ENCODE measurements at regions not wholly inside any gene's neighbourhood (a gene's known extent, or its start where the extent isn't known, plus 50 kb on each side); places are given as distances from the start of the nearest gene placed in this dataset.
A peak's percentile ranks its signal among the peaks of the same experiment; 100 is the strongest.
"Not testable (repeated sequence)": the region's sequence is repeated elsewhere in the genome, so short reads cannot be mapped to it uniquely, and the experiment has no call there.

DNA sequence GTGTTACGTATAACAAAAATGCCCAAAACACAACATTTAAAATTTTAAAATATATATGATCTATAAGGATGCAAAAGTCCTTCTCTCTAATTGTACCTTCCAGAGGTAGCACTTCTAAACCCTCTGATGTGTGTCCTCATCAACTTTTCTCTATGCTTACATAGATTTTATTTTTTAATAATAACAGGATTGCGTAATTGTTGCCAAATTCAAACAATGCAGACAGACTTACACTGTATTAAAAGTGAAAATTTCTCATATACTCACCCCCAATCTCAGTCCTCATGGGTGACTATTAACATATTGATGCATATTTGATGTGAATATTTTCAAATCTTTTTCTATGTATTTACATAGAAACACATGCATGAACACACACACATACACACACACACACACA is 144.0 kb downstream of the RBMX2 start:
- H3K9me3 Mint-ChIP-seq: no peaks in the 10 kb centered on the region
- TF ChIP-seq EZH2 (IDR thresholded peaks at IDR 0.05; ENCODE audit: low read depth, unreplicated experiment): no peak
- no peak for TF ChIP-seq CTCF (conservative IDR thresholded peaks at IDR 0.05; ENCODE audit: low read depth in 2 of 2)
- H3K79me2 ChIP-seq (replicated peaks; ENCODE audit: insufficient read depth): no peaks in the 10 kb centered on the region
- H2AFZ ChIP-seq: no peak overlapping the region
- H3K27me3 Mint-ChIP-seq (ENCODE audit: insufficient read depth, low read depth, poor library complexity): no peaks in the 10 kb centered on the region
- H4K20me1 ChIP-seq (replicated peaks; ENCODE audit: insufficient read depth): no peaks in the 10 kb centered on the region
- no peaks in the 10 kb centered on the region for H3K9me2 ChIP-seq (ENCODE audit: insufficient read depth)
- H3K36me3 Mint-ChIP-seq (ENCODE audit: low read depth): no peaks in the 10 kb centered on the region
- H3K4me1 Mint-ChIP-seq: peaks cover 12% of the 10 kb centered on the region; the same call in 2 of the 3 replicates
- ATAC-seq (no peak), DNase-seq (ENCODE audit: low spot score) (no peak)
- no peak overlapping the region for H3K4me2 ChIP-seq
- H3K4me3 ChIP-seq: no peak overlapping the region
- H3K36me3 ChIP-seq (ENCODE audit: insufficient read depth): no peaks in the 10 kb centered on the region
- no peaks in the 10 kb centered on the region for H3K4me1 ChIP-seq (ENCODE audit: insufficient read depth)
- H3K27ac Mint-ChIP-seq: no peak overlapping the region
- H3K27me3 ChIP-seq (ENCODE audit: insufficient read depth): no peaks in the 10 kb centered on the region
- no peaks in the 10 kb centered on the region for H3F3A ChIP-seq (replicated peaks; ENCODE audit: low read depth)
- no peak overlapping the region for H3K4me3 Mint-ChIP-seq
- H3K27ac ChIP-seq (ENCODE audit: low read depth): no peak overlapping the region

DNA sequence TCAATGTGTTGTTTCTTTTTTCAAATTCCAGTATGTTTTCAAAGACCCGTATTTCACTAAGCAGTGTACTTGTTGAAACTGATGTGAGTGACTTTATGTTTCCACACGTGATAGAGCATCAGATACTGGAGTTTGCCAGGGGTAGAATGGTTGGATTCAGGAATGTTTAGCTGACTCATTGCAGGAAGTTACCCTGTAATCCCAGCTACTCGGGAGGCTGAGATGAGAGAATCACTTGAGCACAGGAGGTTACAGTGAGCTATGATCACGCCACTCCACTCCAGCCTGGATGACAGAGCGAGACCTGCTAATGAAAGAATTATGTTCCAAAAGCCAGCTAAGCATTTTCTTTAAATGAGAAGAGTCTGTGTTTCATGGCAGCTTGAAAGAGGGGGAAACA is 147.6 kb downstream of the RBMX2 start:
- not testable (repeated sequence) for H3K36me3 ChIP-seq (ENCODE audit: insufficient read depth); H3K9me2 ChIP-seq (ENCODE audit: insufficient read depth); H3K9me3 Mint-ChIP-seq; H3K27ac ChIP-seq (ENCODE audit: low read depth); H3K79me2 ChIP-seq (replicated peaks; ENCODE audit: insufficient read depth); H3K4me3 ChIP-seq; H3K4me1 ChIP-seq (ENCODE audit: insufficient read depth); H3F3A ChIP-seq (replicated peaks; ENCODE audit: low read depth); H4K20me1 ChIP-seq (replicated peaks; ENCODE audit: insufficient read depth); H3K4me3 Mint-ChIP-seq; H3K4me2 ChIP-seq; ATAC-seq; H3K27me3 ChIP-seq (ENCODE audit: insufficient read depth); H3K36me3 Mint-ChIP-seq (ENCODE audit: low read depth); DNase-seq (ENCODE audit: low spot score); H2AFZ ChIP-seq; H3K27me3 Mint-ChIP-seq (ENCODE audit: insufficient read depth, low read depth, poor library complexity)
- peak overlapping the region; percentile 63; the same call in 1 of the 2 replicates for H3K27ac Mint-ChIP-seq
- H3K4me1 Mint-ChIP-seq: peaks cover 12% of the 10 kb centered on the region; the same call in 2 of the 3 replicates

DNA sequence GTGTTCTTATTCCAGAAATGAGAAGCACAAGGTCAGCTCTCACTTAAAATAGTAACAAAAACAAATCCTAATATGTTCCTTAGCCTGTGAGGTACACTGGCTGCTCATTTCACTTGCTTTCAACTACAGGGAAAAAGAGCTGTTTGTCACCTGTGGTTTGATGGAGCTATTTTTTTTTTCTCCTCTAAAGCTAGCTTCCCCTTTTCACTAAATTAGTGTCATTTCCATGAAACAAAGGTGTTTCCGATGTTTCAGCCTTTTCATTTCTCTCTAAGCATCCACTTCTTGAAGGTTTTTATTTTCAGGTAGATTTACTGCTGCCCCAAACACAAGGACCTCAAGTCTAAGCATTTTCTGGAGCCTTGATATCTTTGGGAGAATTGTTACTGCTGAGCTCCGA is 148.6 kb downstream of the RBMX2 start:
- H3K9me2 ChIP-seq (ENCODE audit: insufficient read depth): no peaks in the 10 kb centered on the region
- ATAC-seq (no peak), DNase-seq (ENCODE audit: low spot score) (no peak)
- H3K27ac Mint-ChIP-seq: no peak overlapping the region
- no peak overlapping the region for H3K4me3 ChIP-seq
- H3K4me1 Mint-ChIP-seq: peaks cover 12% of the 10 kb centered on the region; the same call in 2 of the 3 replicates
- H3K36me3 ChIP-seq (ENCODE audit: insufficient read depth): no peaks in the 10 kb centered on the region
- no peaks in the 10 kb centered on the region for H3K9me3 Mint-ChIP-seq
- H3K79me2 ChIP-seq (replicated peaks; ENCODE audit: insufficient read depth): no peaks in the 10 kb centered on the region
- no peaks in the 10 kb centered on the region for H3K4me1 ChIP-seq (ENCODE audit: insufficient read depth)
- no peaks in the 10 kb centered on the region for H3K36me3 Mint-ChIP-seq (ENCODE audit: low read depth)
- H3K4me3 Mint-ChIP-seq: no peak overlapping the region
- no peak overlapping the region for H2AFZ ChIP-seq
- no peaks in the 10 kb centered on the region for H3F3A ChIP-seq (replicated peaks; ENCODE audit: low read depth)
- no peaks in the 10 kb centered on the region for H3K27me3 Mint-ChIP-seq (ENCODE audit: insufficient read depth, low read depth, poor library complexity)
- H4K20me1 ChIP-seq (replicated peaks; ENCODE audit: insufficient read depth): no peaks in the 10 kb centered on the region
- no peak overlapping the region for H3K27ac ChIP-seq (ENCODE audit: low read depth)
- H3K4me2 ChIP-seq: no peak overlapping the region
- H3K27me3 ChIP-seq (ENCODE audit: insufficient read depth): no peaks in the 10 kb centered on the region
- TF ChIP-seq CTCF (conservative IDR thresholded peaks at IDR 0.05; ENCODE audit: low read depth in 2 of 2) (no peak), EZH2phosphoT487 (IDR thresholded peaks at IDR 0.05; ENCODE audit: unreplicated experiment) (no peak), NANOG (IDR thresholded peaks at IDR 0.05; ENCODE audit: borderline replicate concordance) (no peak), CREB1 (CRISPR knock-in tag; IDR thresholded peaks at IDR 0.05; ENCODE audit: low read depth) (no peak), JUNB (IDR thresholded peaks at IDR 0.05; ENCODE audit: unreplicated experiment) (no peak), ZNF462 (CRISPR knock-in tag; IDR thresholded peaks at IDR 0.05) (no peak)
